Naive B cell (primary cell): ENCODE measurements at regions not wholly inside any gene's neighbourhood (a gene's known extent, or its start where the extent isn't known, plus 50 kb on each side); places are given as distances from the start of the nearest gene placed in this dataset.

ENCODE experiments used
- ATAC-seq, 2 donors: fragments of 150-1000 bp; cut with Tn5 transposase; 2 replicates each; pipeline ENCODE4 v1.10.0; 2021; ENCODE audit warnings: low read depth in 2 of 2, mild to moderate bottlenecking in 2 of 2, moderate library complexity in 2 of 2
- DNase-seq: peaks from one replicate; pipeline ENCODE4 v3.0.0; 2022
- H3K27ac Mint-ChIP-seq, 6 donors: one replicate each; pipeline ENCODE4 v1.8.0; 2020 to 2022; ENCODE audit warnings: mild to moderate bottlenecking in 6 of 6, mixed read lengths in 6 of 6, moderate library complexity in 5 of 6, inconsistent platforms in 2 of 6
- H3K27me3 Mint-ChIP-seq, 3 donors: one replicate each; pipeline ENCODE4 v1.8.0; 2021 to 2022; ENCODE audit warnings: mixed read lengths in 3 of 3, mild to moderate bottlenecking in 1 of 3
- H3K36me3 Mint-ChIP-seq, 2 donors: one replicate each; pipeline ENCODE4 v1.8.0; 2020 to 2022; ENCODE audit warnings: mixed read lengths in 2 of 2, inconsistent platforms in 1 of 2, mild to moderate bottlenecking in 1 of 2
- H3K4me1 Mint-ChIP-seq, 3 donors: one replicate each; pipeline ENCODE4 v1.8.0; 2020 to 2022; ENCODE audit warnings: mixed read lengths in 3 of 3, inconsistent platforms in 1 of 3, mild to moderate bottlenecking in 1 of 3, moderate library complexity in 1 of 3
- H3K4me3 Mint-ChIP-seq, 8 donors: one replicate each; pipeline ENCODE4 v1.8.0; 2020 to 2022; ENCODE audit warnings: mild to moderate bottlenecking in 8 of 8, mixed read lengths in 8 of 8, moderate library complexity in 8 of 8, inconsistent platforms in 2 of 8
- H3K9me3 Mint-ChIP-seq, 7 donors: one replicate each; pipeline ENCODE4 v1.8.0; 2020 to 2022; ENCODE audit warnings: mixed read lengths in 7 of 7, mild to moderate bottlenecking in 5 of 7, inconsistent platforms in 2 of 7, moderate library complexity in 1 of 7

DNA sequence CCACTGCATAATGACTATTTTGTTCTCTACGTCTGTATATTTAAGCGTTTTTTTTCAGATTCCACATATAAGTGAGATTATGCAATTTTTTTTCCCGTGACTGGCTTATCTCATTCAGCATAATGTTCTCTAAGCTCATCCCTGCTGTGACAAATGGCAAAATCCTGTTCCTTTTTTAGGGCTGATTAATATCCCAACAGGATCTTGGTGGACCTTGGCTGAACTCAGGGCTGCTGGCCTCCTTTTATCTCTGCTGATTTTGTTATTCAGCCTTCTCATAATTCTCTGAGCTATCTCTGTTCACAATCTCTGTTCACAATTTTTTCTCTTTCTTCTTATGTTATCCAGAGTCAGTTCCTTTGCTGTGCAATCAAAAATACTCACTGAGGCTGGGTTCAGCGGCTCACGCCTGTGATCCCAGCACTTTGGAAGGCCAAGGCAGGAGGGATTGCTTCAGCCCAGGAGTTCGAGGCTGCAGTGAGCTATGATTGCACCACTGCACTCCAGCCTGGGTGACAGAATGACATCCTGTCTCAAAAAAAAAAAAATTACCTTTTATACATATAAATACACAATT, 1035.9 kb upstream of the AUTS2 start:
- DNase-seq, result no peak
- H3K27ac Mint-ChIP-seq, result no peak overlapping the region
- peaks cover 0 to 13% (median 5%) of the 10 kb centered on the region in 7 donors for H3K9me3 Mint-ChIP-seq
- H3K27me3 Mint-ChIP-seq, result no peaks in the 10 kb centered on the region
- no peak overlapping the region for H3K4me3 Mint-ChIP-seq
- H3K4me1 Mint-ChIP-seq, result no peaks in the 10 kb centered on the region
- no peaks in the 10 kb centered on the region for H3K36me3 Mint-ChIP-seq
- ATAC-seq, result no peak

DNA sequence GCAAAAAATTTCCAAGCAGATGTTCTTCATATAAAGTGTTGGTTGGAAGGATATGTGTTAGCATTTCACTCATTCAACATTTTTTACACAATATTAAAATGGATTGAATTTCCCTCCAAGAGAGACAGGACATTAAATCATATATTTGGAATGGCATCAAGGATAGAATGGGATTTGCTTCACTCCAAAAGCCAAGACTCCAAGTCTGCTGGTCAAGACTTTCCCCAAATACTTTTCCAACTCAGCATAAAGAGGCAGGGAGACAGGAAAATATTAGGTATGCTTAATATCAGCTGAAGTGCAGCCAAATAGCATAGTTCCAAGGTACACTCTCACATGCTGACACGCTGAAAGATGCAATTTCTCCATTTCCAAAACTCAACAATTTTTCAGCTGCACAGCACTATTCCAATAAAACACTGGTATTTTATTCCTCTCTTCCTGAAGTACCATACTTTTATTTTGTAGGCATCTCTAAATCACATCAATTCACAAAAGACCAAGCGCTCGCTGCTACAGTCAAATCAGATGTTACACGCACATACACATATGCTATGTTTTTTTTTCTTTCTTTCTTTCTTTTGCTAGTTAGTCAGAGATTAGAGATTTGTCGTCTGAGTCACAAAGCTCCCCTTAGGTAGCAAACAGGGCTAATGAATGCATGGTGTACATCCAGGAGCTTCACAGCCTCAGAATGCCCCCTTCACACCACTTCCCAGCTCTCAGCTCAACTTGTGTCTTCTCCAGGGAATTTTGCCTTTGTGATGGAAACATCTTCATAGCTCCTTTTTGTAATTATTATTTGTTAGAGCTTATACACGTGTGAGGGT, 1033.8 kb upstream of the AUTS2 start:
- no peak for ATAC-seq
- DNase-seq, result no peak
- Mint-ChIP-seq H3K4me3 (no peak overlapping the region), H3K9me3 (peaks cover 0 to 24% (median 5%) of the 10 kb centered on the region in 7 donors), H3K4me1 (no peaks in the 10 kb centered on the region), H3K36me3 (no peaks in the 10 kb centered on the region), H3K27ac (no peak overlapping the region), H3K27me3 (no peaks in the 10 kb centered on the region)

DNA sequence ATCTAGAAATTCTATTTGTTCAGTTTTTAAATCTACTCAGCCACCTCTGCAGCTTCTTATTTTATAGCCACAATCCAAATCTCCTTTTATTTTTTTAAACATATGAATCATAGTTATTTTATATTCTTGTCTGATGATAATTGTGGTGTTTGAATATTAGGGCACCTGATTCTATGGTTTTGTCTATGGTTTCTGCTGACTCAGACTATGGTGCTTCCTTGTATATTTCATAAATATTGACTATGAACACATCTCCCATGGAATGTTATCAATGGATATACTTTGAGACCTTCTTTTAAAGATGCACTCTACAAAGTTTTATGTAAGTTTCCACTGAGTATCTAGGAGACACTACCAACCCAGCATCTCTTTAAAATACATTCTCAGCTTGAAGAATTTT, 1027.0 kb upstream of the AUTS2 start:
- ATAC-seq (no peak), DNase-seq (no peak)
- Mint-ChIP-seq H3K27ac (no peak overlapping the region), H3K9me3 (peaks cover 0 to 19% (median 5%) of the 10 kb centered on the region in 7 donors), H3K4me3 (no peak overlapping the region), H3K36me3 (no peaks in the 10 kb centered on the region), H3K4me1 (no peaks in the 10 kb centered on the region), H3K27me3 (no peaks in the 10 kb centered on the region)

DNA sequence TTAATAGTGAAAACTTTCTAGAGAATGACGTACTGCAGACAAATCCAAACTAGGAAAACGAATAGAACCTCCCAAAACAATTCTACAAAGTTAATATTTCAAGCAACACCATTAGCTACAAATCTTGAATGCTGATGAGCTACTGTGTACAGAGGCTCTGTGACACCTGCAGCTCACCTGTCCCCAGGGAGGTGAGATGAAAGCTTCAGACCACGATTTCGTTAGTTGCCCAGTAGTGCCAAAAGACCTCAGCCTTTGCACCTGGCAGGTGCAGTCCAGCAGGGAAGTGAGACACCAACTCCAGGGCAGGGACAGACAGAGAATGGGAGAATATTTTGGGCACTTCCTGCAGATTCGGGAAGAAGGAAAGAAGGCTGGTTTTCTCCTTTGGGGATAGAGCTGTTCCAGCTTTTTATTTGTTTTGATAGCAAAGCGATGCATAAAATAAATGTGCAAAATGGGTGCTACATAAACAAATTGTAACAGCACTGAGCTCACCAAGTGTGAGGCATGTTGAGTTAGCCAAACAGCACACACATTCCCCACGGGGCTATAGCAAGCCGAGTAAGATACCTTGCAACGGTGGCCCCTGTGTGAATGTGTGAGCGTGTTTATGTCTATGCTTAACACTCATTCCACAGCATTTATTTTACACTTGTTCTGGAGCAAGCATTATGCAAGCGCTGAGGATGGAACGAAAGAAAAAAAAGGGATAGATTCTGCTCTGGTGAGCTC, 1024.8 kb upstream of the AUTS2 start:
- Mint-ChIP-seq H3K4me1 (no peaks in the 10 kb centered on the region), H3K9me3 (peaks cover 2 to 13% (median 3%) of the 10 kb centered on the region in 7 donors), H3K36me3 (no peaks in the 10 kb centered on the region), H3K27ac (no peak overlapping the region), H3K4me3 (no peak overlapping the region), H3K27me3 (no peaks in the 10 kb centered on the region)
- DNase-seq (no peak), ATAC-seq (no peak)

DNA sequence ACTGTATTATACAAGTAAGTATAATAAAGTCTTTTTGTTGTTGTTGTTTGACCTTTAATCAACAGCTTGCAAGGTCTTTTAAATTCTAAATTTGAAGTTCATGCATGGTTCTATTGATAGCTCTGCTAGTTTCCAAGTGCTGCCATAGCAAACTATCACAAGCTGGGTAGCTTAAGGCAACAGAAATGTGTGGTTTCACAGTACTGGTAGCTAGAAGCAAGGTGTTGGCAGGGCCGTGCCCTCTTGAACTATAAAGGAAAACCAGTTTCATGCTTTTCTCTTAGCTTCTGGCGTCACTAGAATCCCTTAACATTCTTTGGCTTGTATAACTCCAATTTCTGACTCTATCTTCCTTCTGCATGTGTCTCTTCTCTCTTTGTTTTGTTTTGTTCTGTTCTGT, 1021.9 kb upstream of the AUTS2 start:
- ATAC-seq (no peak), DNase-seq (no peak)
- no peaks in the 10 kb centered on the region for H3K27me3 Mint-ChIP-seq
- H3K27ac Mint-ChIP-seq, result no peak overlapping the region
- H3K9me3 Mint-ChIP-seq, result peaks cover 0 to 31% (median 13%) of the 10 kb centered on the region in 7 donors
- no peaks in the 10 kb centered on the region for H3K4me1 Mint-ChIP-seq
- no peaks in the 10 kb centered on the region for H3K36me3 Mint-ChIP-seq
- H3K4me3 Mint-ChIP-seq, result no peak overlapping the region

DNA sequence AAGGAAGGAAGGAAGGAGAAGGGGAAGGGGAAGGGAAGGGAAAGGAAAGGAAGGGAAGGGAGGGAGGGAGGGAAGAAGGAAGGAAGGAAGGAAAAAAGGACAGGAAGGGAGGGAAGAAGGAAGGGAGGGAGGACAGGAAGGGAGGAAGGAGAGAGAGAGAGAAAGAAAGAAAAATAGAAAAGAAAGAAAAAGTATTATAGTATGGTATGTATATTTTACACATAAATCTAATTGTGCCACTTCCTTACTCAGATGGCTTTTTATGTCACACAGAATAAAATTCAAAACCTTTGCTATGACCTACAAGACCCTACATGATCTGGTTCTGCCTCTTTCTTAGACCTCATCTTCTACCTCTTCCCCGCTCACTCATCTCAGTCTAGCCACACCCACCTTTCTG, 1016.9 kb upstream of the AUTS2 start:
- Mint-ChIP-seq H3K9me3 (peaks cover 6 to 43% (median 18%) of the 10 kb centered on the region in 7 donors), H3K27ac (peak overlapping the region in 2 of 6 donors; percentile 8 to 79), H3K36me3 (no peaks in the 10 kb centered on the region), H3K27me3 (no peaks in the 10 kb centered on the region), H3K4me1 (no peaks in the 10 kb centered on the region), H3K4me3 (no peak overlapping the region)
- ATAC-seq, result no peak
- DNase-seq, result no peak

DNA sequence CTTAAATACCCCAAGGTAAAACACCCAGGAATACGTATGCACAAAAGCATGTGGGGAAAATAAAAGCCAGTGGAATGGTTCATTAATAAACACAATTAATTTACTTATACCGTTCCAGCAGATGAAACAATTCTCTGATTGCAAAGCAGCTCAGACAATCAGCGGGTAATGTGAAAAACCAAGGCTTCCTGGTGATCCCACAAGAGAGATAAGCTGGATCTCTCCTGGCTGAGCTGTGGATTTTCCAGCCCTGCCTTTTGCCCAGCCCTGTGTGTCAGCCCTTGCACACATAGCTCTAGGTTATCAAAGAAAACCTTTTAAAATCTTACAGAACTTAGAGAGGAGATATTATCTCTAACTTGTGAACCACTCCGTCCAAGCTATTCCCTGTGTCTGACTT, 1010.7 kb upstream of the AUTS2 start:
- no peaks in the 10 kb centered on the region for H3K36me3 Mint-ChIP-seq

DNA sequence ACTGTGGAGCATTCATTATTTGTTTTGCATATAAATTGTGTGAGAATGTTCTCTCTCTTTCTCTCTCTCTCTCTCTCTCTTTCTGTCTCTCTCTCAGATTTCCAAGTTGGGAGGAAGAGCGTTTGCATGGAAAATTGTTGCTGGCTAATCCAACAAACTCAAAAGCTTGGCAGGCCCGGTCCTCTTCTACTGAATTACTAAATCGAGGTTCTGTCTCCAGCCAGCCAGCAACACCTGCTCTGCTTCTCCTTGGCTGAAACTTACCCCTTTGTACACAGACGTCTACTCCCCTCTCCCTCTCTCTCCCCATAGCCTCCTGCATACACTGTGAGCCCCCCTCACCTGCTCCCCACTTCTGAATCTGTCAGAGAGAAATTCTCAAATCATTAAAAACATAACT, 996.4 kb upstream of the AUTS2 start:
- Mint-ChIP-seq H3K4me1 (no peaks in the 10 kb centered on the region), H3K9me3 (peaks cover 0 to 18% (median 8%) of the 10 kb centered on the region in 7 donors), H3K36me3 (no peaks in the 10 kb centered on the region), H3K27me3 (no peaks in the 10 kb centered on the region), H3K4me3 (no peak overlapping the region), H3K27ac (no peak overlapping the region)
- no peak for DNase-seq
- no peak for ATAC-seq

More for the DNA sequence above, 1010.7 kb upstream of the AUTS2 start:
- ATAC-seq (no peak), DNase-seq (no peak)
- Mint-ChIP-seq H3K27me3 (no peaks in the 10 kb centered on the region), H3K9me3 (peaks cover 2 to 15% (median 4%) of the 10 kb centered on the region in 7 donors), H3K4me1 (no peaks in the 10 kb centered on the region), H3K27ac (no peak overlapping the region), H3K4me3 (no peak overlapping the region)

DNA sequence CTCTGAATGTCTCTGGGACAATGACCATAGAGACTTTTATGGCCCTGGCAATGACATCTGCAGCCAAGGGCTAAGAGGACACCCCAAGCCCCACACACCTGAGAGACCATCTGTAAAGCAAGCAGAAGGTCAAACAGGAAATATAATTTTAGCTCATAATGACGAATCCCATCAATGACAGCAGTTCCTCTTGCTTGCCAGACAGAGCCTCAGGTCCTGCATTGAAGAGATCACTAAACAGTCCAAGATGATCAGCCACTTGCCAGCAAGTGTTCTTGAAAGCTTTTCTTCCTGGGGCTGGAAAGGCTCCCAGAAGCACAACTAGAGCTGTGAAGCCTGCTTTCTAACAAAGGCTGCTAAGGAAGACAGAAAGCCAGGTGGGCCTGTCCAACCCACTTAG, 993.7 kb upstream of the AUTS2 start:
- Mint-ChIP-seq H3K4me3 (no peak overlapping the region), H3K36me3 (peaks cover 0 to 11% of the 10 kb centered on the region in 2 donors), H3K4me1 (no peaks in the 10 kb centered on the region), H3K9me3 (peaks cover 9 to 29% (median 17%) of the 10 kb centered on the region in 7 donors), H3K27ac (no peak overlapping the region), H3K27me3 (no peaks in the 10 kb centered on the region)
- ATAC-seq (no peak), DNase-seq (no peak)

DNA sequence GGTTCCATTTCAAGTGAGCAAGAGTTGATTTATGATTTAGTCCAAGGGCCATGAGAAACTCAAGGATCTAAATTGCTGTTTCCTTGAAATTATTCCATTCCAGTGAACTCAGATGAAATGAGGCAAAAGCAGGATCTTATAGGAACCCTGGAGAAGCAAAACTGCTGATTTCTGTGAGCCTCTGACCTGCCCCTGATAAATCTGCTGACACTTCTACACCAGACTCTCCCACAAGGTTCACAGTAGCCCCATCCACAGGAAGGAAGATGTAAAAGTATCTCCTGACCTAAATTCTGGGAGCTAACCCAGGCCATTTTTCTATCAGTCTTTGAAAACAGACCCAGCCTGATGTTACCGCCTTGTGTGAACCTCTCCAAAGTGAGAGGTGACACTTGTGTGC, 987.6 kb upstream of the AUTS2 start:
- Mint-ChIP-seq H3K9me3 (peaks cover 16 to 59% (median 29%) of the 10 kb centered on the region in 7 donors), H3K4me1 (no peaks in the 10 kb centered on the region), H3K4me3 (no peak overlapping the region), H3K36me3 (peaks cover 6 to 30% of the 10 kb centered on the region in 2 donors), H3K27ac (no peak overlapping the region), H3K27me3 (peaks cover 0 to 8% (median 4%) of the 10 kb centered on the region in 3 donors)
- no peak for DNase-seq
- no peak for ATAC-seq

DNA sequence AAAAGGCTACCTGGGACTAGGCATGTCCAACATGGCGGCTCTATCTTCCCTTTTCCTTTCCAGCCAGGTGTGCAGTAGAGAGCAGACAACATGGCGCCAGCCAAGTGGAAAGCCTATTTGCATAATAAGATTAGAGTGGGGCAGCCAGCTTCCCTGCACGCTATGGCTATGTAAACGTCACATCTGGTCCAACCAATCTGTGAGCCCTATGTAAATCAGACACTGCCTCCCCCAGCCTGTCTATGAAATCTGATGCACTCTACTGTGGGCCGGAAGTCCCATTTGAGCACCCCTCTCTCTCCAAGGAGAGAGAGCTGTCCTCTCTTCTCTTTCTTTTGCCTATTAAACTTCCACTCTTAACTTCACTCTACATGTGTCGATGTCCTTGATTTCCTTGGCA, 984.9 kb upstream of the AUTS2 start:
- H3K36me3 Mint-ChIP-seq, result peaks cover 6 to 22% of the 10 kb centered on the region in 2 donors
- ATAC-seq, result no peak
- peaks cover 0 to 8% (median 4%) of the 10 kb centered on the region in 3 donors for H3K27me3 Mint-ChIP-seq
- H3K27ac Mint-ChIP-seq, result no peak overlapping the region
- DNase-seq, result no peak
- H3K4me1 Mint-ChIP-seq, result no peaks in the 10 kb centered on the region
- H3K4me3 Mint-ChIP-seq, result no peak overlapping the region
- peaks cover 17 to 57% (median 24%) of the 10 kb centered on the region in 7 donors for H3K9me3 Mint-ChIP-seq

DNA sequence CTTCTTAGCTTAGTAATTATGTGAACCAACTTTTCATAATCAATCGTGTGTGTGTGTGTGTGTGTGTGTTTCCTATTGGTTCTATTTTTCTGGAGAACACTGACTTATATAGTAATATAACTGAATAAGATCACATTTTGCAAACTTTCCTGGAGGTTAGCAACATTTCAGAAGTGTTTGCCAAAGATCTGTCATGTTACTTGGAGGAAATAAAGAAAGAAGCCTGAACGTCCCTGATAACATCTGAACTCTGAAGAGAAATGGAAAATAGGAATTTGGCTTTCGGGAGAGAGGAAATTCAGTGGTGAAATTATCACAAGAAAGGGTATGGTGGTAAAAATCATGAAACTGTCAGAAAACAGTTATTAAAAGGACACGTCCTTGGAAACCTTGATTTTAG, 984.4 kb upstream of the AUTS2 start:
- H3K27ac Mint-ChIP-seq, result no peak overlapping the region
- peaks cover 14 to 53% (median 24%) of the 10 kb centered on the region in 7 donors for H3K9me3 Mint-ChIP-seq
- peaks cover 0 to 8% (median 4%) of the 10 kb centered on the region in 3 donors for H3K27me3 Mint-ChIP-seq
- no peaks in the 10 kb centered on the region for H3K4me1 Mint-ChIP-seq
- ATAC-seq (no peak), DNase-seq (no peak)
- peaks cover 6 to 19% of the 10 kb centered on the region in 2 donors for H3K36me3 Mint-ChIP-seq
- no peak overlapping the region for H3K4me3 Mint-ChIP-seq

DNA sequence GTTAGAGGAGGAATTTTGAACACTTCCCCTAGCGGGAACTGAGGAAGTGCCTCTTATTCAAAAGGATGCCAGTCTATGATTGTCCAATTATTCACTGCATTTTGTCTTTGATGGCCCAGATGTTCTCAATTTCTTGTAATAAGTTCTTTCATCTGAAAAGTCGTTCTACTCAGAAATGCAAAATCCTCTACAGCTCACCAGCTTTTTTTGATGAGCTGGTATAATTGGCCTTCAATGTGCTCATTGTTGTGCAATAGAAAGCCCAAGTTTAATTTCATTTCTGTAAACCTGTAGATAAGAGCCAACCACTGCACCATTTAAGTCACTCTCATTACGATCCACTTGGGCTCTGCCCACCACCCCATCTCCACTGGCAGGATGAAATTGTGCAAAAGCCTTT, 978.7 kb upstream of the AUTS2 start:
- no peak for ATAC-seq
- H3K27me3 Mint-ChIP-seq, result peaks cover 0 to 7% (median 0%) of the 10 kb centered on the region in 3 donors
- DNase-seq, result no peak
- no peaks in the 10 kb centered on the region for H3K4me1 Mint-ChIP-seq
- peaks cover 4 to 8% of the 10 kb centered on the region in 2 donors for H3K36me3 Mint-ChIP-seq
- H3K4me3 Mint-ChIP-seq, result no peak overlapping the region
- no peak overlapping the region for H3K27ac Mint-ChIP-seq
- peaks cover 11 to 30% (median 14%) of the 10 kb centered on the region in 7 donors for H3K9me3 Mint-ChIP-seq

DNA sequence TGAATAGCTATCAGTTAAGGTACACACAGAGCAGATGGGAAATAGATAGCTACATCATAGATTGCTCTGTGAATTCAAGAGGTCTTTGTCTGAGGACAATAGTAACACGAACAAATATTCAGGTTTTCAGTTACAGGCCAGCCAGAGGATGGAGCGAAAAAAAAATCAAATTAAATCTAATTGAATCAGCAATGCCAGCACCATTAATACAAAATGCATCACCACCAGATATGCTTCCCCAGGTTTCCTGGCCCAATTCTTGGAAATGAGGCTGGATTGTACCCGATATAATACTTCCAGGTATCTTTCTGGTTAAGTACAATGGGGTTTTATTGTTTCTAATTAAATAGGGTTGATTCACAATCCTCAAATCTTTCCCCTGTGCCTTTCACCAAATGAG, 975.8 kb upstream of the AUTS2 start:
- Mint-ChIP-seq H3K9me3 (peaks cover 0 to 16% (median 9%) of the 10 kb centered on the region in 7 donors), H3K4me1 (no peaks in the 10 kb centered on the region), H3K4me3 (no peak overlapping the region), H3K27me3 (no peaks in the 10 kb centered on the region), H3K27ac (no peak overlapping the region), H3K36me3 (peaks cover 0 to 4% of the 10 kb centered on the region in 2 donors)
- ATAC-seq (no peak), DNase-seq (no peak)
